NCI-H1436 treated with DMSO at 0.1 percent for 48 hours (cell line): ENCODE measurements at regions not wholly inside any gene's neighbourhood (a gene's known extent, or its start where the extent isn't known, plus 50 kb on each side); places are given as distances from the start of the nearest gene placed in this dataset.
"Not testable (repeated sequence)": the region's sequence is repeated elsewhere in the genome, so short reads cannot be mapped to it uniquely, and the experiment has no call there.

Source experiments
- DNase-seq: peaks from one replicate; lab custom pipeline; 2025; lab: John Stamatoyannopoulos, UW

DNA sequence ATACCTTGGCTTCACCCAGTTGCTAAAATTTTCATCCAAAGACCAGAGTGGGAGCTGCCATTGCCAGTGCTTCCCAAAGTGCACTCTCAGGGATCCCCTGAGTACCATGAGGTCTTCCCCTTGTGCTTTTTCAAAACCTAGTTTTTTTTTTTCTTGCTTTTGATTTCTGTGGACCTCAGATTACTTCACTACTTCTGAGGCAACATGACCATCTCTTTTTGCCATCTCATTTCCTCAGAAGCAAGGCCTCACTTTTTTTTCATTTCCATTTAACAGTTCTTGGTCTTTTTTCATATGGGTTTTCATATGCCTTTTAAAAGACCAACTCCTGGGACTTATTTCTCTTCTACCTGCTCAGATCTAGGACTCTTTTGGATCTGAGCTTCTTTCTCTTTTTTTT lies 64.1 kb upstream of the MMS22L start:
- no peak for DNase-seq

DNA sequence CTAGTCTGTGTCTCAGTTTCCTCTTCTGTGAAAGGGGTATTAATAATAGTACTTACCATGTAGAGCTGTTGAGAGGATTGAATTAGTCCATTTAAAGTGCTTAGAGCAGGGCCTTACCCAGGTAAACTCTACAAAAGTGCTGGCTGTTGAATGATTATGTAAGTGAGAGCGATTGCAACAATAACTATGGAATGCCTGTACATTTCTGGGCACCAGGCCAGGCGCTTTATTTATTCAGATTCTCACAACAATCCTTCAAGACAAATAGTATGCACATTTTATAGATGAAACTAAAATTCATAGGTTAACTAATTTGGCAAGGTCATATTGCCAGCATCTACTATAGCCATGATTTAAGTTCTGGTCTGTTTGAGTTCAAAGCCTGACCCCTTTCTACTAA lies 78.3 kb upstream of the MMS22L start:
- DNase-seq, result no peak

DNA sequence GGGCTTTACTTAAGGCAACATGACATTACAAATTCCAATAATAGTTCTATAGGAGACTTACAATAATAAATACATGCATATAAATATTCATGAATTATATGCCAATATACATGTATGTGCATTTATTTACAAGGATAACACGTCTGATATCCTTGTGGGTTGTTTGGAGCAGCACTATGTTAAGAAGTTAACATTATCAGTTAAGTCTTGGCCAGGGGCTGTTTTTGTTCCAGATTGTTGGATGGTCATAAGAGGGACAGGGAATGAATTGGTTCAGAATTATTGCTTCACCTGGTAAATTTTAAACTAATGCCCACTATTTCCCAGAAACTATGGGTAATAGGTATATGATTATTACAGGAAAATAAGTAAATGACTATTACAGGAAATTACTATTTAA lies 81.3 kb upstream of the MMS22L start:
- no peak for DNase-seq

DNA sequence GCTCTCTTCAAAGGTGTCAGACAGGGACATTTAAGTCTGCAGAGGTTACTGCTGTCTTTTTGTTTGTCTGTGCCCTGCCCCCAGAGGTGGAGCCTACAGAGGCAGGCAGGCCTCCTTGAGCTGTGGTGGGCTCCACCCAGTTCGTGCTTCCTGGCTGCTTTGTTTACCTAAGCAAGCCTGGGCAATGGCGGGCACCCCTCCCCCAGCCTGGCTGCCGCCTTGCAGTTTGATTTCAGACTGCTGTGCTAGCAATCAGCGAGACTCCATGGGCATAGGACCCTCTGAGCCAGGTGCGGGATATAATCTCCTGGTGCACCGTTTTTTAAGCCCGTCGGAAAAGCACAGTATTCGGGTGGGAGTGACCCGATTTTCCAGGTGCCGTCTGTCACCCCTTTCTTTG lies 99.1 kb upstream of the MMS22L start:
- DNase-seq, result not testable (repeated sequence)

DNA sequence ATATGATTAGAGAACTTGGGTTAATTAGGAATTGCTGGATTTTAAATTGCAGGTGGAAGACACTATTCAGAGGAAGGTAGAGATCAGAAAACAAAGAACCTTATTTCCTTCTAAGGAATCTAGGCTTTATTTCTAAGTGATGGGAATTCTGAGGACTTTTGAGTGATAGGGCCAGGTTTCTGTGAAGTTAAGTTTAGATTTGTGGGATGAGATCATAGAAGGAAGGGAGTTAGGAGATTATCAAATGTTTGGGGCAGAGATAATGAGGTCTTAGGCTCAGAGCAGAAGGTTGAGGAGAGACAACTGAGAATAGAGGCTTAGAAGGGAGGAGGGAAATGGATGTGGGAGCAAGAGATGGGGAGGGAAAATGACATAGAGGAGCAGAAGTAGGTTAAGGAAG lies 109.7 kb upstream of the MMS22L start:
- DNase-seq, result no peak

DNA sequence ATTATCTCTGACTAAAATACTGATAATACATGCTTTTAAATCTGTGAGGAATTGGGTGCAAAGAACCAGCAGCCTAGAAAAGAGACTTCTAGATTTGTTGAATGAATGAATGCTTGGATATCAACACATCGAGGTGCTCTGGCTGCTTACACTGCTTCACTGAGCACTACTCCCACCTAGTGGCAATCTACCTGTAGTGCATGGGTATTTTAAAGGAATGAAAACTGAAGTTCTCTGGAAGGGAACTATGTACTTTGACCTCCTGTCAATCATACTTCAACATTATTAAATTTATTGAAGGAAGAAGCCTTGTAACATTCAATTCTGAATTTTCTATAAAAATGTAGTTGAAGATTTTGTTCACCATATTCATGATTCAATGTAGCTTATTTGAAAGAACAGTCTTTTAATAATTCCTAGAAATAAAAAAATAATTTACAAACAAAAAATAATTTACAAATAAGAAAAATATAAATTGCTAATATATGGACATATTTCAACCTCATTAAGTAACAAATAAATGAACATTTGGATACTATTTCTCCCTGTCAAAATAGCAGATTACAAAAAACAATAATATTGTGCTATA lies 111.2 kb upstream of the MMS22L start:
- DNase-seq, result no peak

DNA sequence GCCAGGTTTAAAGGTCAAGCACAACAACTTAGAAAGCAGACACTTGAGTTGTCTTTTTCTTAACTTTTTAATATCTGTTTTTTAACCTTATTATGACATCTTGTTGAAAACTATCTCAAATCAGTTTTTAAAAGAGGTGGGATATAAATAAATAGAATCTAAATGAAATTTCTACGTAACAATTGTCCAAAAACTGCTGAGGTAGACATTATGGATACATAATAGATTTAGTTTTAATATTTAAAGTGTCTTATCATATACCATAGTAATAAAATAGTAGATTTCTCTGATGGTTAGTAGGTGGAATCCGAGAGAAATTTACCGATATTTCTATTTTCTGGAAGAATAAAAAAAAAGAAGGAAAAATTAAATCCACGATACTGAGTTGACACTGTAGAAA lies 113.9 kb upstream of the MMS22L start:
- no peak for DNase-seq

DNA sequence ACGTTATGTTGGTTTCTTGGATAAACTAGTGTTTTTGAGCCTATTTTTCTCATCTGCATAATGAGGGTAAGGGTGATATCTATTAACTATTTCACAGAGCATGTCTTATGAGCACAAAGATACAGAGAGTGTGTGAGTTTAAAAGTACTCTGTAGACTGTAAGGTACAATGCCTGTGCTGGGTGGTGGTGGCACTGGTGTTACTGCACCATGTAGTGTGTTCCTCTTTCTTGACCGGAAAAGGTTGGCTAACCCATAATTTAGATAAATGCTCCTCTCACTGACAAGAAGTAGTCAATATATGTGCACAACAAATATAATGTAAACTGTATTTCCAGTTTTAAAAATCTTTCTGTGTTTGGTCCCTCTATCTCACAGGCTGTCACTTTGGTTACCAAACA lies 116.2 kb upstream of the MMS22L start:
- no peak for DNase-seq

DNA sequence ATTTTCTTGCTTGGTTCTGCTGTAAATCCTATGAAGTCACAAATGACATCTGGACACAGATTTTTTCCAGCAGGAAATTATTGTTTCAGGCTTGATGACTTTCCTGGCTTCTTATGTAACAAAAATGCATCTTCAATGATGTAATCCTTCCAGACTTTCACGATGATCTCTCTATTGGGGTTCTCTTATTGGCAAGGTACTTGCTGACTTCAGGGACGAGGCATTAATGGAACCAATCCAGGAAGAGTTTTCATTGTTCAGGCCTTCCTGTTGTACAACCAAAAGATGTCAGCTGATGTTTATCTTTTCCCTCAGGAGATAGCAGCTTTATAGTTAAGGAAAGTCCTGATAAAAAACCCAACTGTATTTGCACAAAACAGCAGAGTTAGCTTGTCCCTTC lies 118.5 kb upstream of the MMS22L start:
- no peak for DNase-seq

DNA sequence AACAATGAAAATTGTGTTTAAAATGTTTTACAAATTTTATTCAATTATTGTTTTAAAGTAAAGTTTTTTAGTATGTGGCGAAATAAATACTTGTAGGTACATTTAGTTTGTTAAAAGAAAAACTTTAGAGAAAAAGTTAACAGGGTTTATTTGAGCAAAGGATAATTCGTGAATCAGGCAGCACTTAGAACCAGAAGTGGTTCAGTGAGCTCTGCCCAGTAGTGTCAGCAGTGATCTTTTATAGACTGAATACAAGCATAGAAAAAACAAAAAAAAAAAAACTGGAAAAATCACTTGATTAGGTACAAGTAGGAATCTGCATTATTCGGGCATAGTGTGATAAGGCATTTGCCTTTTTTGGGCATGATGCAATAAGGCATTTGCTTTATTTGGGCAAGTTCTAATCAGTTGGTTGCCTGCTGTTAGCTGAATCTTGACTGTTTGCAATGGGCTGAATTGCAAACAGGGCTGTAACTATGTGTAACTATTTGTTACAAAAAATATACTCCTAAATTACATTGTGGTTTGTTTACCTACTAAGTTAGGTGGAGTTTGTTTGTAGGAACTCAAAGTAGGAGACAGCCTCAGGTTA lies 122.9 kb upstream of the MMS22L start:
- DNase-seq, result no peak

DNA sequence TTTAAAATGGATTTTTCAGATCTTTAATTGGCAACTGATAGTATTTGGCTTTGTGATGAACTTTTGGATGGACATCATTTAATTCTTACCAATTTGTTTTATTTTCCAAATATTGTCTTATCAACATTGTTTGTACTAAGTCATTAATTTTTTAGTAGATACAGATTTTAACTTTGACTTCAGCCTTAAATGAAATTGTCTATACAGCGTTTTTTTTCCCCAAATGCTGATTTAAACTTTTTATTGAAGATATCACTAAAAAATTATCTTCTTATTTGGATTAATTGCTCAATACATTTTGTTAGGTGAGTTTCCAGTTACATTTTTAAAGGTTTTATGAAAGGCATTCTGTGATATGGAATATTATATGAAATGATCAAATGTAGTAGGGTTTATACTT lies 123.6 kb upstream of the MMS22L start:
- no peak for DNase-seq

DNA sequence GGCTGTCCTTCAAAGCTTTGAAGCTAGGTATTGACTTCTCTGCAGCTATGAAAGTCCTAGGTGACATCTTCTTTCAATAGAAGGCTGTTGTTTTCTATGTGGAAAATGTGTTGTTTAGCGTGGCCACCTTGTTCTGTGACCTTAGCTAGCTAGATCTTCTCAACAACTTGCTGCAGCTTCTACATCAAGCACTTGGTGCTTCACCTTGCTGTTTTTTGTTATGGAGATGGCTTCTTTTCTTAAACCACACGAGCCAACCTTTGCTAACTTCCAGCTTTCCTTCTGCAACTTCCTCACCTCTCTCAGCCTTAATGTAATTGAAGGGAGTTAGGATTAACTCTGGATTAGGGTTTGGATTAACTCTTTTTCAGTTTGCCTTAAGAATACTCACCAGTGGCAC lies 128.6 kb upstream of the MMS22L start:
- no peak for DNase-seq

DNA sequence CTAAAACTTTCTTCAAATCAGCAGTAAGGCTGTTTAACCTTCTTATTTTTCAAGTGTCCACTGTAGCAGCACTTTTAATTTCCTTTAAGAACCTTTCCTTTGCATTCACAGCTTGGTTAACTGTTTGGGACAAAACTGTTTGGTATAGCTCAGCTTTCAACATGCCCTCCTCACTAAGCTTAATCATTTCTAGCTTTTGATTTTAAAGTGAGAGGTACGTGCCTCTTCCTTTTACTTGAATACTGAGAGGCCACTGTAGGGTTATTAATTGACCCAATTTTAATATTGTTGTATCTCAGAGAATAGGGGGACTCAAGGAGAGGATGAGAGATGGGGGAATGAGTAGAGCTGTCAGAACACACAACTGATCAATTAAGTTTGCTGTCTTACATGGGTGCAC lies 129.5 kb upstream of the MMS22L start:
- no peak for DNase-seq

DNA sequence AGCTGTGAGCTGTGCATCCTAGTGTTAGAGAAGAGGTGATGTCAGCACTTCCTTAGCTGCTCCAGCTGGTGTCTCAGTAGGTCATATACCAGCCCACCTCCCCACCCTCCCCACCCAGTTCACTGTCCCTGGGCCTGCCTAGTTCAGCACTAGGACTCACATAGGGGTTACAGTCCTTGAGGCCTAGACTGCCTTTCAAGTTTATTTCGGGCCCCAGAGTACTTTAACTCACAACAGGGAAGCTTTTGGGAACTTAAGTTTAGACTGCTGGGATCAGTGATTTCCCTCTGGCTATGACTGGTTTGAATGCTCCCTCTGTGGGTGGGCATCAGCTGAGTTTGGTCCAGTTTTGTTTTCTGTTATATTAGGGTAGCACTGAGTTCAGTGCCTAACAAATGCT lies 139.2 kb upstream of the MMS22L start:
- no peak for DNase-seq

DNA sequence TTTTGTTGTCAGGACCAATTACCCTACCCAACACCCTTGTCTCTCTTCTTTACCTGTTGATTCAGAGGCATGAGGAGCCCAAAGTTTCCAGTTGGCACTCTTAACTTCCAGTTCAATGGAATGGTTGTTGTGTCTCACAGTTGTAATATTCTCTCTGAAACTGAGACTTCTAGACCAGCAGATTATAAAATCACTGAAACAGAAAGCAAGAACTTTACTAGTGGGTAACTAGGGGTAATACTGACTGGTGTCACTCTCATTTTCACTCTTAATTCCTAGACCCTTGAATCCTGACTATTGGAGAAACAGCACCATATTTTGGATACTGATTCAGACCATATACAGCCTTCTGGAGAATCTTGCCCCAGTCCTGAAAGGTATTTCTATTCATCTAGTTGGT lies 140.2 kb upstream of the MMS22L start:
- DNase-seq, result no peak

DNA sequence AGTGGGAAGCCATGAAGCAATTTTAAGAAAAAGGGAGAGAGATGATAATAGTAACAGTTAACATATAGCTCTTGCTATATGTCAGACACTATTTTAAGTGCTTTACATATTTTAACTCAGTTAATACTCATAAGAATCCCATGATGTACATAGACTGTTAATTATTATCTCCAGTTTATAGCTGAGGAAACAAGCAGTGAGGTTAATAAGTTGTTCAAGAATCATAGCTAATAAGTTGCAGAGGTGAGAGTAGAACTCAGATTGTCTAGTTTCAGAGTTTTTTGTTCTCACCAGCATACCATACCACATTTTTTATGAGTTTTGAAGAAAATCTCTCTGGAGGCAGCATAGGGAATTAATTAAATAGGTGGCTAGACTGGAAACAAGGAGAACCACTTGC lies 144.6 kb upstream of the MMS22L start:
- no peak for DNase-seq

DNA sequence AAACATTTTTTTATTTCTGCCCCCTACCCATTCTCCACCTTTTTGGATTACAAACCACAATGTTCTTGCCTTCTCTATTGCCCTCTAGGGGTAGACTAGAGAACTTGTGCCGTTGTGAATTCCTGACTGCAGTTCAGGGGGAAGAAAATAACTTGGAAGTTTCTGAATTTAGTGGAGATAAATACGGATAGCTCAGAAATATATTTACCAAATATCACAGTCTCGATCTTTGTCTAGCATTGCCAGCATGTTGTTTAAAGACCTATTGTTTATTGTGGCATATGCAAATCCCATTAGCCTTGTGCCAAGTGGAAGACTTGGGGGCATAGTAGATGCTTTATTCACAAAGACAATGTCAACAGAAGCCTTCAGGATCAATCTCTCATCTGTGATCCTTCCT lies 154.1 kb upstream of the MMS22L start:
- DNase-seq, result no peak

DNA sequence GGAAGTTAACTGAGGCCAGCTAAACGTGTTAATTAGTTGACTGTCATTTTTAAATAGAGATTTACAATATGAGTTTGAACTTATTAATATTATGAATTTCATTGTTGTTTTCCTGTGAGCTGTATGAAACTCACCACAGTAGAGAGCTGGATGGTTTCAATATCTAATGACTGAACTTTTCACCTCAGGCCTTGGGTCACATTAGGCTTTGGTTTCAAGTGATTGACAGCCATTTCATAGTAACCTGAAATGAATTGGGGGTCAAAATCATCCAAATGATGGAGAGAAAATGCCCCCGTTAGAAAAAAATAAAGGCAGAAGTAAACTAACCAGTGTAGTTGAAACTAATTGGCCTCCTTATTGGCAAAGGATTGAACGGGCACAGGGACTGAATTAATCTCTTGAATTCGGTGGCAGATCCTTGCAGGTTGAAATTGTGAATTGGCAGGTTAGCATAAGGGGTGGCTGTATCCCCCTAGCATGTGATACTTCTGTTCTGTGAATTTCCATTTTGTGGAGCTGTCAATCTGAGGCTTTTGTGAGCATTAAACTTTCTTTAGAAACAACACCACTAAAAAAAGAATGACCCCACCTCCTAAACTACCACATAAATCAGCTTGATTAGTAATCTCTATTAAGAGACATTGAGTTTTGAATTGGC lies 155.1 kb upstream of the MMS22L start:
- no peak for DNase-seq

DNA sequence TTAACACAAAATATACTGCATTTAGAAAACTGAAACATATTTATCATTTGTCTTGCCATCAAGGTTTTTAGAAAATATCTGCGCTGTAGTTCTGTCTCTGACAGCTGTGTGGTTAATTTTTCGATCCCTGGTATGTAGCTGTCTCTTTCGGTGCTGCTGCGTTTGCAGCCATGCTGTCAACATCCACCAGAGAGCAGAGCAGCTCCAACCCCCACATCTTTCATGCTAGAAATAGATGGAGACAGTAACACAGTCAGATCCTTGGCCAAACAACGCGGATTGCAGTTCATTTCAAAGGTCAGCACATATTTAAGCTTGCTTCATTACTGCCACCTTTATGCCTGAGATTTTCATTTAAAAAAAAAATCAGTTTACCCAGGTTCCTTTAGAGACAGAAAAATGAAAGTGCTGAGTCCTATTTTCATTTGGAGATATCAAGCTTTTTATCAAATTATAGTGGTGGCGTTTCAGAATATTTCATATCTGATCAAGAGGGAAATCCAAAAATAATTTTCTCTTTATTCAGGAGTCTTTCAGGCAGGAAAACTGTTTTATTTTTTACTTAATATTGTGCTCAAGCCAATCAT lies 157.7 kb upstream of the MMS22L start:
- DNase-seq, result no peak

DNA sequence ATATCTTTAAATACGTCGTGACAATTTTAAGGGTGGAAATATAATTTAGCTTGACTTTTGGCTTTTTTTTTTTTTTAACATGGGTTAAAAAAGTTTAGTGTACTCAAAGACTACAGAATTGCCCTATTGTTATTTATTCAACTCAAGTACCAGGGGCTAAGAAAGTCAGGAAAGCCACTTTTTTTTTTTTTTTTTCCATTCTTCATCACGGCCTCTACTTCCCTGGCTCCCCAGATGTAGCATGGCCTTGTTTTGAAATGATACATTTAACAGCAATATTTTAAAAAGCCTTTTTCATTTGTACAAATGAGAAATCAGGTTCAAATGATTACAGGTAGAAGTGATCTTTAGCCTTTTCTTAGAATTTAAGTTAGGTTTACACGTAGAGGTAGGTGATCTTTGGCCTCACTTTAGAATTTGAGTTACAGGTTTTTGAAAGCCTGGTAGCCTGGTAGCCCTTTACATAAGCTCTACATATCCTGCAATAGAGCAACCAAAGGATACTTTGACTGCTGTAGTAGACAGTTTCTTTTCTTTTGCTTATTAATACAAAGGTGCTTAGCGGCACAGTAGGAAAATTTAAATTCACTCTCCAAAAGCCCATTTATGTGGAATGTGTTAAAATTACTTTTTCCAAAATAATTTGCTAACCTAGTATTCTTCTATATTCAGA lies 160.5 kb upstream of the MMS22L start:
- no peak for DNase-seq

DNA sequence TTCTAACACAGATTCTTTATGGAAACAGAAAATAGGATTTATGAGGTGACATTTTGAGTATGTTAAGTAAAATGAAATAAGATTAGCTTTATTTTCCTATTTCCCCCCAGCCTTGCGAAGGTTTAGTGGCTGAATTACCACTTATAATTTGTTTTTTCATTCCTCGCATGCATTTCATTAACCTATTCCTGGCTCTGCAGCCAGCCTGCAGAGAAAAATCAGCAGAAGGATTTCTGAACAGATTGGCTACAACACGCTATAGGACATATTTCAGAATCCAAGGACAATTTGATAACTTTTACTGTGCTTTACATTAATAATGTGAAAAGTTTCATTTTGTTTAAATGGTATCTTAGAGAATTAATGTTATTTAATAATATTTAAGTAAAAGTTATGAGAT lies 162.4 kb upstream of the MMS22L start:
- DNase-seq, result no peak

DNA sequence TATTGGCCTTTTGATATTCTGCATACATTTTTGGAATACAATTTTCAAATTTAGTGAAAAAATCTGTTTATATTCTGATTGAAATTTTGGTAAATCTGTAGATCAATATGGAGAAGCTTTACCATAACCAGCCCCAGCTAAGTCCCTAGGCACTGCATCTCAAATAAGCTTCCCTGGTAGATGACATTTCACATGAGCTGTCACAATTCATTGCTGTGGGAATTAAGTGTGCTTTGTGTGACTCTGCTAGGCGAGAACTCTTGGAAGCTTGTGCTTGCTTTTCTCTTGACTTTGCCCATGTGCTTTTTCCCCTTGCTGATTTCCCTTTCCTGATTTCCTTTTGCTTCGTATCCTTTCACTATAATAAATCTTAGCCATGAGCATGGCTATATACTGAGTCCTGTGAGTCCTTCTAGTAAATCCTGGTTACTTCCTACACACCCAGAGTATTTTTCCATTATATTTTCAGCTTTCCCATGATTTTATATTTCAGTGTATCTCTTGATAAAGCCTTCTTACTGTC lies 166.5 kb upstream of the MMS22L start:
- no peak for DNase-seq

DNA sequence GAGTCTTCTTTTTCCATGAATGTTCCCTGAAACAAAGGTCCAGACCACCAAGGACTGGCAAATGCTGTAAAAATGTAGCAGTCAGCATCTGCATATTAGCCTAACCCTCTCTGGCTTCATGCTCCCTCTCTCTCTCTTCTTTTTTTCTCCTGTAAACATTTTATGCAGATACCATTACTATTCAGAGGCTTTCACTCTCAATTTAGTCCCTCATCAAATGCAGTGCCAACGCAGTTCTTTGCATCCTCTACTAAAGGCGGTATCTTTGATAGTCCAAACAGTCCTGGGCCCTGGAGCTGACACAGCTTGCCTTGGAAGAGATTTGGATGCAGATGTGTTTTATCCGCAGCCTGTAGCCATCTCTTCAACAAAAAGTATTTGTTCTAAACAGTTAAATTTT lies 167.1 kb upstream of the MMS22L start:
- DNase-seq, result no peak
